ENCODE measurements at regions not wholly inside any gene's neighbourhood (a gene's known extent, or its start where the extent isn't known, plus 50 kb on each side); places are given as distances from the start of the nearest gene placed in this dataset.

- in situ Hi-C loops (cut with MboI; ENCODE audit: low pct_ligation_motif_present in 1 of 4, low pct_unique_long_range_greater_than_20kb in 1 of 4, low sequenced_read_pairs in 3 of 4), result no loop called here
- no peak for TF ChIP-seq POLR2AphosphoS5 (IDR thresholded peaks at IDR 0.05)
- no peak for TF ChIP-seq EP300 (IDR thresholded peaks at IDR 0.05; ENCODE audit: low read depth)
- TF ChIP-seq, protein P1, sequence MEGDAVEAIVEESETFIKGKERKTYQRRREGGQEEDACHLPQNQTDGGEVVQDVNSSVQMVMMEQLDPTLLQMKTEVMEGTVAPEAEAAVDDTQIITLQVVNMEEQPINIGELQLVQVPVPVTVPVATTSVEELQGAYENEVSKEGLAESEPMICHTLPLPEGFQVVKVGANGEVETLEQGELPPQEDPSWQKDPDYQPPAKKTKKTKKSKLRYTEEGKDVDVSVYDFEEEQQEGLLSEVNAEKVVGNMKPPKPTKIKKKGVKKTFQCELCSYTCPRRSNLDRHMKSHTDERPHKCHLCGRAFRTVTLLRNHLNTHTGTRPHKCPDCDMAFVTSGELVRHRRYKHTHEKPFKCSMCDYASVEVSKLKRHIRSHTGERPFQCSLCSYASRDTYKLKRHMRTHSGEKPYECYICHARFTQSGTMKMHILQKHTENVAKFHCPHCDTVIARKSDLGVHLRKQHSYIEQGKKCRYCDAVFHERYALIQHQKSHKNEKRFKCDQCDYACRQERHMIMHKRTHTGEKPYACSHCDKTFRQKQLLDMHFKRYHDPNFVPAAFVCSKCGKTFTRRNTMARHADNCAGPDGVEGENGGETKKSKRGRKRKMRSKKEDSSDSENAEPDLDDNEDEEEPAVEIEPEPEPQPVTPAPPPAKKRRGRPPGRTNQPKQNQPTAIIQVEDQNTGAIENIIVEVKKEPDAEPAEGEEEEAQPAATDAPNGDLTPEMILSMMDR (IDR thresholded peaks at IDR 0.05), result no peak
- no peak for TF ChIP-seq POLR2A (IDR thresholded peaks at IDR 0.05)
- no peaks in the 10 kb centered on the region for H3K9me3 ChIP-seq
- DNase-seq, result no peak
- intact Hi-C loops (cut with DNase I; ENCODE audit: low total_unique reads), result loop anchor here (5.0 kb wide), 1 partner anchor 1315 kb away; no protein-coding TSS in a partner anchor
- WGBS, 2 donors (ENCODE audit: low coverage in 1 of 2), result 33 to 58% methylated on average over 1 to 4 of the region's 4 CpGs
- H3K4me1 ChIP-seq, result no peaks in the 10 kb centered on the region
- no peak overlapping the region for H3K27ac ChIP-seq
- H3K27me3 ChIP-seq, result no peaks in the 10 kb centered on the region
- no peak overlapping the region for H3K4me3 ChIP-seq
- H3K36me3 ChIP-seq, result no peaks in the 10 kb centered on the region
Measured at GRCh38 chr3:78497021-78497420, 1270.8 kb downstream of the ROBO1 start.

GRCh38 chr3:78497767-78498166 is 1270.0 kb downstream of the ROBO1 start:
- in situ Hi-C loops (cut with MboI; ENCODE audit: low pct_ligation_motif_present in 1 of 4, low pct_unique_long_range_greater_than_20kb in 1 of 4, low sequenced_read_pairs in 3 of 4), result no loop called here

GRCh38 chr3:78506061-78506460 is 1261.7 kb downstream of the ROBO1 start:
- TF ChIP-seq POLR2A (IDR thresholded peaks at IDR 0.05) (no peak), EP300 (IDR thresholded peaks at IDR 0.05; ENCODE audit: low read depth) (no peak), POLR2AphosphoS5 (IDR thresholded peaks at IDR 0.05) (no peak)
- TF ChIP-seq, protein P1 (IDR thresholded peaks at IDR 0.05), result no peak
- Histone ChIP-seq H3K4me1 (no peaks in the 10 kb centered on the region), H3K27me3 (no peaks in the 10 kb centered on the region), H3K27ac (no peak overlapping the region), H3K4me3 (no peak overlapping the region), H3K36me3 (no peaks in the 10 kb centered on the region), H3K9me3 (no peaks in the 10 kb centered on the region)
- intact Hi-C loops (cut with DNase I; ENCODE audit: low total_unique reads) (no loop called here), in situ Hi-C loops (cut with MboI; ENCODE audit: low pct_ligation_motif_present in 1 of 4, low pct_unique_long_range_greater_than_20kb in 1 of 4, low sequenced_read_pairs in 3 of 4) (no loop called here)
- WGBS, 2 donors (ENCODE audit: low coverage in 1 of 2), result 66 to 92% methylated on average over 3 to 4 of the region's 4 CpGs
- DNase-seq, result no peak

More at GRCh38 chr3:78497767-78498166, 1270.0 kb downstream of the ROBO1 start:
- no peaks in the 10 kb centered on the region for H3K4me1 ChIP-seq
- H3K36me3 ChIP-seq, result no peaks in the 10 kb centered on the region
- no peaks in the 10 kb centered on the region for H3K27me3 ChIP-seq
- 58 to 60% methylated on average over 1 to 2 of the region's 2 CpGs for WGBS, 2 donors (ENCODE audit: low coverage in 1 of 2)
- H3K27ac ChIP-seq, result no peak overlapping the region
- no peak overlapping the region for H3K4me3 ChIP-seq
- TF ChIP-seq, protein P1 (IDR thresholded peaks at IDR 0.05), result no peak
- no peak for TF ChIP-seq EP300 (IDR thresholded peaks at IDR 0.05; ENCODE audit: low read depth)
- intact Hi-C loops (cut with DNase I; ENCODE audit: low total_unique reads), result loop anchor here (5.0 kb wide), 1 partner anchor 1315 kb away; no protein-coding TSS in a partner anchor
- no peaks in the 10 kb centered on the region for H3K9me3 ChIP-seq
- DNase-seq, result no peak

GRCh38 chr3:78506581-78507195 is 1261.1 kb downstream of the ROBO1 start:
- Histone ChIP-seq H3K4me1 (no peaks in the 10 kb centered on the region), H3K27ac (no peak overlapping the region), H3K4me3 (no peak overlapping the region), H3K27me3 (no peaks in the 10 kb centered on the region), H3K36me3 (no peaks in the 10 kb centered on the region), H3K9me3 (no peaks in the 10 kb centered on the region)
- WGBS, 2 donors (ENCODE audit: low coverage in 1 of 2), result 60 to 67% methylated on average over 1 to 2 of the region's 2 CpGs
- in situ Hi-C loops (cut with MboI; ENCODE audit: low pct_ligation_motif_present in 1 of 4, low pct_unique_long_range_greater_than_20kb in 1 of 4, low sequenced_read_pairs in 3 of 4), result no loop called here
- intact Hi-C loops (cut with DNase I; ENCODE audit: low total_unique reads), result no loop called here
- TF ChIP-seq, protein P1 (IDR thresholded peaks at IDR 0.05), result no peak
- TF ChIP-seq EP300 (IDR thresholded peaks at IDR 0.05; ENCODE audit: low read depth), result no peak
- no peak for TF ChIP-seq POLR2AphosphoS5 (IDR thresholded peaks at IDR 0.05)
- no peak for TF ChIP-seq POLR2A (IDR thresholded peaks at IDR 0.05)
- DNase-seq, result no peak

Measured in transverse colon (tissue), 4 donors.